Cardiac muscle cell (in vitro differentiated cells and primary cell): ENCODE measurements at regions not wholly inside any gene's neighbourhood (a gene's known extent, or its start where the extent isn't known, plus 50 kb on each side); places are given as distances from the start of the nearest gene placed in this dataset.
A peak's percentile ranks its signal among the peaks of the same experiment; 100 is the strongest.

Source experiments
- DNase-seq, 2 donors: peaks; one replicate each; pipeline versions ENCODE4 v3.0.0 to v3.0.0-alpha.2; 2010 to 2017; ENCODE audit warnings: low read depth in 1 of 2, low spot score in 1 of 2
- H3K27ac ChIP-seq: fragments of 200-600 bp; sonication (generic); 2 replicates; pipeline ENCODE4 v1.5.1; 2016
- H3K27me3 ChIP-seq: fragments of 200-600 bp; sonication (generic); 2 replicates; pipeline ENCODE4 v1.6.0; 2016; ENCODE audit warnings: control low read depth
- H3K36me3 ChIP-seq: fragments of 200-600 bp; sonication (generic); 2 replicates; pipeline ENCODE4 v1.5.1; 2016; ENCODE audit warnings: control low read depth
- H3K4me1 ChIP-seq: fragments of 200-600 bp; sonication (generic); 2 replicates; pipeline ENCODE4 v1.8.1; 2017; ENCODE audit warnings: low read depth, mild to moderate bottlenecking, mixed run types
- H3K4me3 ChIP-seq: fragments of 200-600 bp; sonication (generic); 2 replicates; pipeline ENCODE4 v1.5.1; 2016; ENCODE audit warnings: mild to moderate bottlenecking
- H3K9me3 ChIP-seq: fragments of 200-600 bp; sonication (generic); 2 replicates; pipeline ENCODE4 v1.5.1; 2017; ENCODE audit warnings: low read depth, mild to moderate bottlenecking, control low read depth
- CTCF ChIP-seq: IDR thresholded peaks from 2 replicates; pipeline ENCODE4 v1.5.1; 2012; ENCODE audit warnings: low read depth, mild to moderate bottlenecking, low read length

GRCh38 chr6:28814032-28814976, 109.5 kb downstream of the TRIM27 start:
- no peaks in the 10 kb centered on the region for H3K36me3 ChIP-seq
- no peak for TF ChIP-seq CTCF
- H3K27ac ChIP-seq = no peak overlapping the region
- no peaks in the 10 kb centered on the region for H3K9me3 ChIP-seq
- H3K27me3 ChIP-seq = peaks cover 100% of the 10 kb centered on the region
- peak in 1 of 2 donors; percentile 29 for DNase-seq
- peaks cover 9% of the 10 kb centered on the region for H3K4me1 ChIP-seq
- H3K4me3 ChIP-seq = peak overlapping the region; percentile 22

GRCh38 chr6:28816339-28816908, 107.4 kb downstream of the TRIM27 start:
- Histone ChIP-seq H3K27ac (no peak overlapping the region), H3K4me3 (no peak overlapping the region), H3K36me3 (no peaks in the 10 kb centered on the region), H3K27me3 (peaks cover 100% of the 10 kb centered on the region), H3K4me1 (peaks cover 3% of the 10 kb centered on the region), H3K9me3 (no peaks in the 10 kb centered on the region)
- DNase-seq = no peak
- TF ChIP-seq CTCF = no peak

- Histone ChIP-seq H3K9me3 (no peaks in the 10 kb centered on the region), H3K36me3 (no peaks in the 10 kb centered on the region), H3K4me3 (no peak overlapping the region), H3K27me3 (peaks cover 100% of the 10 kb centered on the region), H3K4me1 (peaks cover 3% of the 10 kb centered on the region), H3K27ac (no peak overlapping the region)
- no peak for TF ChIP-seq CTCF
- peak in 1 of 2 donors; percentile 56 for DNase-seq
Observed at GRCh38 chr6:28816909-28817807, 106.6 kb downstream of the TRIM27 start.

- Histone ChIP-seq H3K36me3 (no peaks in the 10 kb centered on the region), H3K27ac (no peak overlapping the region), H3K27me3 (peaks cover 98% of the 10 kb centered on the region), H3K4me3 (no peak overlapping the region), H3K4me1 (peaks cover 3% of the 10 kb centered on the region), H3K9me3 (no peaks in the 10 kb centered on the region)
- TF ChIP-seq CTCF = no peak
- no peak for DNase-seq
Observed at GRCh38 chr6:28817808-28818145, 106.0 kb downstream of the TRIM27 start.
